Glutamatergic neuron (in vitro differentiated cells): ENCODE measurements at regions not wholly inside any gene's neighbourhood (a gene's known extent, or its start where the extent isn't known, plus 50 kb on each side); places are given as distances from the start of the nearest gene placed in this dataset.

Experiments
- DNase-seq: peaks from one replicate; pipeline ENCODE4 v3.0.0; 2022
- H3K27ac Mint-ChIP-seq: one replicate; pipeline ENCODE4 v1.8.0; 2020; ENCODE audit warnings: mild to moderate bottlenecking, mixed read lengths, inconsistent platforms; ENCODE audit not compliant: unreplicated experiment
- H3K27me3 Mint-ChIP-seq: one replicate; pipeline ENCODE4 v1.8.0; 2020; ENCODE audit warnings: mild to moderate bottlenecking, moderate library complexity, mixed read lengths, inconsistent platforms; ENCODE audit not compliant: unreplicated experiment
- H3K36me3 Mint-ChIP-seq: one replicate; pipeline ENCODE4 v1.8.0; 2020; ENCODE audit warnings: mild to moderate bottlenecking, mixed read lengths, inconsistent platforms; ENCODE audit not compliant: unreplicated experiment
- H3K4me1 Mint-ChIP-seq: one replicate; pipeline ENCODE4 v1.8.0; 2020; ENCODE audit warnings: mild to moderate bottlenecking, low read depth, mixed read lengths, inconsistent platforms; ENCODE audit not compliant: unreplicated experiment
- H3K4me3 Mint-ChIP-seq: one replicate; pipeline ENCODE4 v1.8.0; 2020; ENCODE audit warnings: mild to moderate bottlenecking, mixed read lengths, inconsistent platforms; ENCODE audit not compliant: unreplicated experiment
- H3K9me3 Mint-ChIP-seq: one replicate; pipeline ENCODE4 v1.8.0; 2020; ENCODE audit warnings: mild to moderate bottlenecking, moderate library complexity, mixed read lengths, inconsistent platforms; ENCODE audit not compliant: unreplicated experiment
- TF ChIP-seq, protein P1 (sequence below): fragments of 200-600 bp; sonication (generic); IDR thresholded peaks from one replicate; pipeline ENCODE4 v1.5.0; 2021; ENCODE audit not compliant: partially characterized antibody, unreplicated experiment

- H3K9me3 Mint-ChIP-seq = peaks cover 2% of the 10 kb centered on the region
- H3K4me3 Mint-ChIP-seq = no peak overlapping the region
- H3K36me3 Mint-ChIP-seq = no peaks in the 10 kb centered on the region
- no peaks in the 10 kb centered on the region for H3K4me1 Mint-ChIP-seq
- no peak overlapping the region for H3K27ac Mint-ChIP-seq
- no peaks in the 10 kb centered on the region for H3K27me3 Mint-ChIP-seq
- TF ChIP-seq, protein P1, sequence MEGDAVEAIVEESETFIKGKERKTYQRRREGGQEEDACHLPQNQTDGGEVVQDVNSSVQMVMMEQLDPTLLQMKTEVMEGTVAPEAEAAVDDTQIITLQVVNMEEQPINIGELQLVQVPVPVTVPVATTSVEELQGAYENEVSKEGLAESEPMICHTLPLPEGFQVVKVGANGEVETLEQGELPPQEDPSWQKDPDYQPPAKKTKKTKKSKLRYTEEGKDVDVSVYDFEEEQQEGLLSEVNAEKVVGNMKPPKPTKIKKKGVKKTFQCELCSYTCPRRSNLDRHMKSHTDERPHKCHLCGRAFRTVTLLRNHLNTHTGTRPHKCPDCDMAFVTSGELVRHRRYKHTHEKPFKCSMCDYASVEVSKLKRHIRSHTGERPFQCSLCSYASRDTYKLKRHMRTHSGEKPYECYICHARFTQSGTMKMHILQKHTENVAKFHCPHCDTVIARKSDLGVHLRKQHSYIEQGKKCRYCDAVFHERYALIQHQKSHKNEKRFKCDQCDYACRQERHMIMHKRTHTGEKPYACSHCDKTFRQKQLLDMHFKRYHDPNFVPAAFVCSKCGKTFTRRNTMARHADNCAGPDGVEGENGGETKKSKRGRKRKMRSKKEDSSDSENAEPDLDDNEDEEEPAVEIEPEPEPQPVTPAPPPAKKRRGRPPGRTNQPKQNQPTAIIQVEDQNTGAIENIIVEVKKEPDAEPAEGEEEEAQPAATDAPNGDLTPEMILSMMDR = no peak
- no peak for DNase-seq
Measured at GRCh38 chr7:46003161-46003560, 82.1 kb upstream of the IGFBP3 start.

DNA sequence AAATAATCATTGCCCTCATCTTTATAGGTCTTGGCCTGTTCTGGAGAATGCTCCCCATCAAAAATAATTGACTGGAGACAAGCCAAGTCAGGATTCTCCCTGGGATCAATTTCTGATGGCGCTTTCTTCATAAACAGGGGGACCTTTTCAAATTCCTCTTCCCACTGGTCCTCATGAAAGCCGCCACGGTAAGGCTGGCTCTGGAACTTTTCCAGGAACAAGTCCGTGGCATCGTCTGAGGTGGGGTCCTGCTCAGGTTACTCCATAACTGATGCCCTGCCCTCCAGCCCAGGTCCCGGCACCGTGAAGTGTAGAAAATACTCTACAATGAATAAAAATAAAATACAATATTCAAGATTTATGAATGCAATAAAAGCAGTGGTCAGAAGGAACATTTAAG is 79.4 kb upstream of the IGFBP3 start:
- no peaks in the 10 kb centered on the region for H3K36me3 Mint-ChIP-seq
- no peak for DNase-seq
- H3K27me3 Mint-ChIP-seq = no peaks in the 10 kb centered on the region
- H3K4me1 Mint-ChIP-seq = no peaks in the 10 kb centered on the region
- H3K27ac Mint-ChIP-seq = no peak overlapping the region
- TF ChIP-seq, protein P1 = no peak
- peaks cover 3% of the 10 kb centered on the region for H3K9me3 Mint-ChIP-seq
- H3K4me3 Mint-ChIP-seq = no peak overlapping the region

- no peaks in the 10 kb centered on the region for H3K4me1 Mint-ChIP-seq
- no peak overlapping the region for H3K27ac Mint-ChIP-seq
- H3K36me3 Mint-ChIP-seq = no peaks in the 10 kb centered on the region
- peaks cover 3% of the 10 kb centered on the region for H3K9me3 Mint-ChIP-seq
- no peak overlapping the region for H3K4me3 Mint-ChIP-seq
- no peak for DNase-seq
- no peaks in the 10 kb centered on the region for H3K27me3 Mint-ChIP-seq
- TF ChIP-seq, protein P1 = no peak
Measured at GRCh38 chr7:45999541-45999940, 78.5 kb upstream of the IGFBP3 start.

GRCh38 chr7:45998506-45998905 is 77.4 kb upstream of the IGFBP3 start:
- Mint-ChIP-seq H3K36me3 (no peaks in the 10 kb centered on the region), H3K27me3 (no peaks in the 10 kb centered on the region), H3K4me1 (no peaks in the 10 kb centered on the region), H3K27ac (no peak overlapping the region), H3K9me3 (peaks cover 1% of the 10 kb centered on the region), H3K4me3 (no peak overlapping the region)
- no peak for DNase-seq
- TF ChIP-seq, protein P1 = no peak

GRCh38 chr7:45993621-45994020 is 72.5 kb upstream of the IGFBP3 start:
- TF ChIP-seq, protein P1 = no peak
- Mint-ChIP-seq H3K4me3 (no peak overlapping the region), H3K4me1 (no peaks in the 10 kb centered on the region), H3K36me3 (no peaks in the 10 kb centered on the region), H3K27ac (no peak overlapping the region), H3K9me3 (peaks cover 3% of the 10 kb centered on the region), H3K27me3 (no peaks in the 10 kb centered on the region)
- DNase-seq = no peak
